SK-N-SH (cell line): ENCODE measurements at regions not wholly inside any gene's neighbourhood (a gene's known extent, or its start where the extent isn't known, plus 50 kb on each side); places are given as distances from the start of the nearest gene placed in this dataset.

Source experiments
- ELF1 ChIP-seq: IDR thresholded peaks from 2 replicates; pipeline ENCODE4 v1.4.0; 2012
- EP300 ChIP-seq, 2 experiments: IDR thresholded peaks; 2 replicates each; pipeline versions ENCODE4 v1.4.0 to v1.6.1; 2012; ENCODE audit warnings: borderline replicate concordance in 1 of 2, low read depth in 1 of 2, low read length in 1 of 2
- MEF2A ChIP-seq: IDR thresholded peaks from 2 replicates; pipeline ENCODE4 v1.4.0; 2012; ENCODE audit warnings: low read depth, borderline replicate concordance
- NRF1 ChIP-seq: IDR thresholded peaks from 2 replicates; pipeline ENCODE4 v1.6.1; 2012; ENCODE audit warnings: low read depth, mild to moderate bottlenecking, low read length
- POLR2AphosphoS5 ChIP-seq: IDR thresholded peaks from 2 replicates; pipeline ENCODE4 v1.6.1; 2012; ENCODE audit warnings: low read depth, low read length
- RCOR1 ChIP-seq: fragments of 150-350 bp; IDR thresholded peaks from 2 replicates; pipeline ENCODE4 v1.6.1; 2017; ENCODE audit warnings: antibody characterized with exemption, low read length
- RFX5 ChIP-seq: IDR thresholded peaks from 2 replicates; pipeline ENCODE4 v1.6.1; 2012; ENCODE audit warnings: mild to moderate bottlenecking, improper control_type of control experiment, low read length
- SIN3A ChIP-seq: IDR thresholded peaks from 2 replicates; pipeline ENCODE4 v1.6.1; 2012; ENCODE audit warnings: low read depth, mild to moderate bottlenecking, low read length, moderate library complexity, borderline replicate concordance
- SMC3 ChIP-seq: IDR thresholded peaks from 2 replicates; pipeline ENCODE4 v1.6.1; 2012; ENCODE audit warnings: low read depth, low read length, improper control_type of control experiment
- TAF1 ChIP-seq: IDR thresholded peaks from 2 replicates; pipeline ENCODE4 v1.6.1; 2012; ENCODE audit warnings: low read depth, mild to moderate bottlenecking, low read length, moderate library complexity, borderline replicate concordance
- YY1 ChIP-seq: IDR thresholded peaks from 2 replicates; pipeline ENCODE4 v1.4.0; 2012; ENCODE audit warnings: low read depth, mild to moderate bottlenecking
- TF ChIP-seq, protein P1 (sequence below): fragments of 200-600 bp; sonication (generic); IDR thresholded peaks from 2 replicates; pipeline ENCODE4 v1.6.1; 2017; ENCODE audit warnings: antibody characterized with exemption, mild to moderate bottlenecking, moderate library complexity
- TF ChIP-seq, protein P2 (sequence below): IDR thresholded peaks from 2 replicates; pipeline ENCODE4 v1.6.1; 2012; ENCODE audit warnings: mild to moderate bottlenecking, low read depth, low read length, moderate library complexity
- TF ChIP-seq, protein P3 (sequence below): fragments of 150-350 bp; IDR thresholded peaks from 2 replicates; pipeline ENCODE4 v1.6.1; 2017; ENCODE audit warnings: antibody characterized with exemption, low read length, low read depth, borderline replicate concordance

DNA sequence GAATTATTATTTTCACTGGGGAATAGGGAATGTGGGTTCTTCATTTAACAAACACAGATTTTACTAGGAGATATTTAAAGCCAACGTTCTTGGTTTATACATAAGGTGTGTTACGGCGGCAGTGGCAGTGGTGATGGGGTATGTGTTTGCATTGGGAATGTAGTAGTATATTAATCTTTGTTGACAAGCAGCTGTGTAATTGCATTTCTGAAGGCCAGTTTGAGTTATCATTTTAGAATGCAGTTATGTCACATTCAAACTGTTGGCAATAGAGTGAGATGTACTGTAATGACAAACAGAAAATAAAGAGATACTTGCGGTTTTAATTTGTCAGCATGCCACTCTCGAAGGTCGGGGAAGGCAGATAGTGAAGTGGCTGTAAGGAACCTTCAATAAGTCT is 628.6 kb upstream of the POM121L12 start:
- TF ChIP-seq, protein P1, sequence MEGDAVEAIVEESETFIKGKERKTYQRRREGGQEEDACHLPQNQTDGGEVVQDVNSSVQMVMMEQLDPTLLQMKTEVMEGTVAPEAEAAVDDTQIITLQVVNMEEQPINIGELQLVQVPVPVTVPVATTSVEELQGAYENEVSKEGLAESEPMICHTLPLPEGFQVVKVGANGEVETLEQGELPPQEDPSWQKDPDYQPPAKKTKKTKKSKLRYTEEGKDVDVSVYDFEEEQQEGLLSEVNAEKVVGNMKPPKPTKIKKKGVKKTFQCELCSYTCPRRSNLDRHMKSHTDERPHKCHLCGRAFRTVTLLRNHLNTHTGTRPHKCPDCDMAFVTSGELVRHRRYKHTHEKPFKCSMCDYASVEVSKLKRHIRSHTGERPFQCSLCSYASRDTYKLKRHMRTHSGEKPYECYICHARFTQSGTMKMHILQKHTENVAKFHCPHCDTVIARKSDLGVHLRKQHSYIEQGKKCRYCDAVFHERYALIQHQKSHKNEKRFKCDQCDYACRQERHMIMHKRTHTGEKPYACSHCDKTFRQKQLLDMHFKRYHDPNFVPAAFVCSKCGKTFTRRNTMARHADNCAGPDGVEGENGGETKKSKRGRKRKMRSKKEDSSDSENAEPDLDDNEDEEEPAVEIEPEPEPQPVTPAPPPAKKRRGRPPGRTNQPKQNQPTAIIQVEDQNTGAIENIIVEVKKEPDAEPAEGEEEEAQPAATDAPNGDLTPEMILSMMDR = no peak
- TF ChIP-seq MEF2A (no peak), RFX5 (no peak), RCOR1 (no peak), ELF1 (no peak), TAF1 (no peak), SMC3 (no peak), SIN3A (no peak), YY1 (no peak), POLR2AphosphoS5 (no peak), NRF1 (no peak), EP300 (IDR thresholded peaks at IDR 0.05; ENCODE audit: borderline replicate concordance in 1 of 2, low read depth in 1 of 2, low read length in 1 of 2) (no peak)
- TF ChIP-seq, protein P2, sequence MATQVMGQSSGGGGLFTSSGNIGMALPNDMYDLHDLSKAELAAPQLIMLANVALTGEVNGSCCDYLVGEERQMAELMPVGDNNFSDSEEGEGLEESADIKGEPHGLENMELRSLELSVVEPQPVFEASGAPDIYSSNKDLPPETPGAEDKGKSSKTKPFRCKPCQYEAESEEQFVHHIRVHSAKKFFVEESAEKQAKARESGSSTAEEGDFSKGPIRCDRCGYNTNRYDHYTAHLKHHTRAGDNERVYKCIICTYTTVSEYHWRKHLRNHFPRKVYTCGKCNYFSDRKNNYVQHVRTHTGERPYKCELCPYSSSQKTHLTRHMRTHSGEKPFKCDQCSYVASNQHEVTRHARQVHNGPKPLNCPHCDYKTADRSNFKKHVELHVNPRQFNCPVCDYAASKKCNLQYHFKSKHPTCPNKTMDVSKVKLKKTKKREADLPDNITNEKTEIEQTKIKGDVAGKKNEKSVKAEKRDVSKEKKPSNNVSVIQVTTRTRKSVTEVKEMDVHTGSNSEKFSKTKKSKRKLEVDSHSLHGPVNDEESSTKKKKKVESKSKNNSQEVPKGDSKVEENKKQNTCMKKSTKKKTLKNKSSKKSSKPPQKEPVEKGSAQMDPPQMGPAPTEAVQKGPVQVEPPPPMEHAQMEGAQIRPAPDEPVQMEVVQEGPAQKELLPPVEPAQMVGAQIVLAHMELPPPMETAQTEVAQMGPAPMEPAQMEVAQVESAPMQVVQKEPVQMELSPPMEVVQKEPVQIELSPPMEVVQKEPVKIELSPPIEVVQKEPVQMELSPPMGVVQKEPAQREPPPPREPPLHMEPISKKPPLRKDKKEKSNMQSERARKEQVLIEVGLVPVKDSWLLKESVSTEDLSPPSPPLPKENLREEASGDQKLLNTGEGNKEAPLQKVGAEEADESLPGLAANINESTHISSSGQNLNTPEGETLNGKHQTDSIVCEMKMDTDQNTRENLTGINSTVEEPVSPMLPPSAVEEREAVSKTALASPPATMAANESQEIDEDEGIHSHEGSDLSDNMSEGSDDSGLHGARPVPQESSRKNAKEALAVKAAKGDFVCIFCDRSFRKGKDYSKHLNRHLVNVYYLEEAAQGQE = no peak
- TF ChIP-seq, protein P3, sequence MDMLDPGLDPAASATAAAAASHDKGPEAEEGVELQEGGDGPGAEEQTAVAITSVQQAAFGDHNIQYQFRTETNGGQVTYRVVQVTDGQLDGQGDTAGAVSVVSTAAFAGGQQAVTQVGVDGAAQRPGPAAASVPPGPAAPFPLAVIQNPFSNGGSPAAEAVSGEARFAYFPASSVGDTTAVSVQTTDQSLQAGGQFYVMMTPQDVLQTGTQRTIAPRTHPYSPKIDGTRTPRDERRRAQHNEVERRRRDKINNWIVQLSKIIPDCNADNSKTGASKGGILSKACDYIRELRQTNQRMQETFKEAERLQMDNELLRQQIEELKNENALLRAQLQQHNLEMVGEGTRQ = no peak
